ENCODE measurements at regions not wholly inside any gene's neighbourhood (a gene's known extent, or its start where the extent isn't known, plus 50 kb on each side); places are given as distances from the start of the nearest gene placed in this dataset.

GRCh38 chr9:108639696-108640095, 216.1 kb downstream of the ACTL7B start:
- no peaks in the 10 kb centered on the region for H3K36me3 ChIP-seq (ENCODE audit: control insufficient read depth in 1 of 2, insufficient read depth in 2 of 2, low read length in 2 of 2)
- intact Hi-C loops (cut with micrococcal nuclease): no loop called here
- H3K27me3 ChIP-seq (ENCODE audit: insufficient read depth, low read length): no peaks in the 10 kb centered on the region
- H3K4me1 ChIP-seq (ENCODE audit: control insufficient read depth in 1 of 2, insufficient read depth in 2 of 2, low read length in 2 of 2): peaks cover 8 to 21% of the 10 kb centered on the region in 2 experiments; a peak in 3 of 4 replicates
- H3K79me2 ChIP-seq (ENCODE audit: insufficient read depth, low read length): no peaks in the 10 kb centered on the region
- H4K20me1 ChIP-seq (ENCODE audit: insufficient read depth): no peaks in the 10 kb centered on the region
- H3K4me3 ChIP-seq (replicated peaks in 1 of 2; ENCODE audit: low read depth in 1 of 2, low read length in 2 of 2): no peak overlapping the region
- no TSS peak for BruUV-seq (replicated peaks)
- ChIA-PET RAD21 (ENCODE audit: low non-redundant PET in 1 of 2, low total read pairs in 2 of 2, uncharacterized antibody in 2 of 2, unreplicated experiment in 2 of 2) (no interaction called here), POLR2A (no interaction called here), CTCF (no interaction called here)
- DNase-seq (ENCODE audit: low read depth, low spot score) (no peak), ATAC-seq (no peak)
- H3K9ac ChIP-seq (ENCODE audit: low read length): no peak overlapping the region
- TF ChIP-seq CTCF (IDR thresholded peaks at IDR 0.05 in 2 of 3, conservative IDR thresholded peaks at IDR 0.05 in 1 of 3; ENCODE audit: borderline replicate concordance in 1 of 3, insufficient read depth in 1 of 3, low read depth in 2 of 3, low read length in 2 of 3) (no peak), SRF (IDR thresholded peaks at IDR 0.05; ENCODE audit: low read depth) (no peak), EZH2 (IDR thresholded peaks at IDR 0.05) (no peak), SIN3A (IDR thresholded peaks at IDR 0.05; ENCODE audit: low read depth) (no peak), FOSL1 (IDR thresholded peaks at IDR 0.05; ENCODE audit: low read depth) (no peak), ZBTB33 (IDR thresholded peaks at IDR 0.05; ENCODE audit: extremely low read depth, insufficient replicate concordance, low read length) (no peak), RAD21 (IDR thresholded peaks at IDR 0.05; ENCODE audit: low read depth) (no peak), CEBPB (IDR thresholded peaks at IDR 0.05; ENCODE audit: low read depth) (no peak), ZFX (IDR thresholded peaks at IDR 0.05) (no peak), TCF7L2 (IDR thresholded peaks at IDR 0.05; ENCODE audit: borderline replicate concordance, extremely low read depth, insufficient read depth, insufficient read length) (no peak), POLR2A (IDR thresholded peaks at IDR 0.05; ENCODE audit: borderline replicate concordance, extremely low read depth, insufficient read depth, insufficient read length) (no peak), ELF1 (IDR thresholded peaks at IDR 0.05; ENCODE audit: borderline replicate concordance, low read depth) (no peak), ZNF274 (IDR thresholded peaks at IDR 0.05; ENCODE audit: low read depth, low read length) (no peak), ATF3 (IDR thresholded peaks at IDR 0.05) (no peak), YY1 (IDR thresholded peaks at IDR 0.05; ENCODE audit: extremely low read depth, insufficient replicate concordance, low read depth, low read length) (no peak)
- no peaks in the 10 kb centered on the region for H3K9me3 ChIP-seq (ENCODE audit: control insufficient read depth in 1 of 2, insufficient read depth in 1 of 2, low read depth in 1 of 2, low read length in 2 of 2)
- H3K9me2 ChIP-seq (ENCODE audit: insufficient read depth): no peaks in the 10 kb centered on the region
- H2AFZ ChIP-seq (ENCODE audit: low read depth, low read length, poor library complexity, severe bottlenecking): no peak overlapping the region
- no peak overlapping the region for H3K4me2 ChIP-seq (ENCODE audit: low read length)
- H3K27ac ChIP-seq (ENCODE audit: low read depth, low read length): no peak overlapping the region

Measured in HCT116 (cell line).